ENCODE measurements at regions not wholly inside any gene's neighbourhood (a gene's known extent, or its start where the extent isn't known, plus 50 kb on each side); places are given as distances from the start of the nearest gene placed in this dataset.

DNA sequence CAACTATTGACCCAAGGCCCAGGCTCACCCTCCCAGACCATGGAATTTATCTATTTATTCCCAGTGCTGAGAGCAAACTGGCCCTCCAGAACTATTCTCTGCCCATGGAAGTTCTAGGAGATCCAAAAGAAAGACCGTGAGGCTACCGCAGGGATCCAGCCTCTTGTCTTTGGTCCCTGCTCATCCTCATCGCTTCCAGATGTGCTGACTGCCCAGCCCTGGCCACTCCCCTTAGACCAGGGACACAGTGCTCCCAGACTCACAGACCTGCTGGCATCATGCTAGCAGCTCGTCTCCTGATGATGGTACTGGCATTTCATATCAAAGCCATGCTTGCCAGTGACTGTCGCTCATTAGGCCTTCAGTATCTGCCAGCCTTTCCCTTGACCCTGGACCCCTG lies 405.7 kb upstream of the PPP2R3A start:
- TF ChIP-seq, protein P1, sequence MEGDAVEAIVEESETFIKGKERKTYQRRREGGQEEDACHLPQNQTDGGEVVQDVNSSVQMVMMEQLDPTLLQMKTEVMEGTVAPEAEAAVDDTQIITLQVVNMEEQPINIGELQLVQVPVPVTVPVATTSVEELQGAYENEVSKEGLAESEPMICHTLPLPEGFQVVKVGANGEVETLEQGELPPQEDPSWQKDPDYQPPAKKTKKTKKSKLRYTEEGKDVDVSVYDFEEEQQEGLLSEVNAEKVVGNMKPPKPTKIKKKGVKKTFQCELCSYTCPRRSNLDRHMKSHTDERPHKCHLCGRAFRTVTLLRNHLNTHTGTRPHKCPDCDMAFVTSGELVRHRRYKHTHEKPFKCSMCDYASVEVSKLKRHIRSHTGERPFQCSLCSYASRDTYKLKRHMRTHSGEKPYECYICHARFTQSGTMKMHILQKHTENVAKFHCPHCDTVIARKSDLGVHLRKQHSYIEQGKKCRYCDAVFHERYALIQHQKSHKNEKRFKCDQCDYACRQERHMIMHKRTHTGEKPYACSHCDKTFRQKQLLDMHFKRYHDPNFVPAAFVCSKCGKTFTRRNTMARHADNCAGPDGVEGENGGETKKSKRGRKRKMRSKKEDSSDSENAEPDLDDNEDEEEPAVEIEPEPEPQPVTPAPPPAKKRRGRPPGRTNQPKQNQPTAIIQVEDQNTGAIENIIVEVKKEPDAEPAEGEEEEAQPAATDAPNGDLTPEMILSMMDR (conservative IDR thresholded peaks at IDR 0.05; ENCODE audit: low read length): no peak
- no peak for TF ChIP-seq EZH2phosphoT487 (IDR thresholded peaks at IDR 0.05; ENCODE audit: borderline replicate concordance)
- Histone ChIP-seq H3F3A (ENCODE audit: low read depth) (no peaks in the 10 kb centered on the region), H3K79me2 (ENCODE audit: insufficient read depth, low read length) (no peaks in the 10 kb centered on the region), H3K36me3 (ENCODE audit: insufficient read depth, low read length) (no peaks in the 10 kb centered on the region), H3K4me3 (ENCODE audit: low read length, poor library complexity, severe bottlenecking) (no peak overlapping the region), H2AFZ (ENCODE audit: low read length) (no peak overlapping the region), H3K9me2 (replicated peaks; ENCODE audit: low read depth, low read length) (no peaks in the 10 kb centered on the region), H3K4me2 (ENCODE audit: low read depth, low read length, poor library complexity, severe bottlenecking) (no peak overlapping the region), H3K9ac (ENCODE audit: low read depth, low read length, poor library complexity, severe bottlenecking) (no peak overlapping the region), H4K20me1 (ENCODE audit: insufficient read depth, low read length, poor library complexity, severe bottlenecking) (no peaks in the 10 kb centered on the region), H3K4me1 (ENCODE audit: insufficient read depth, low read length, poor library complexity, severe bottlenecking) (no peaks in the 10 kb centered on the region), H3K27me3 (ENCODE audit: insufficient read depth, low read length, poor library complexity, severe bottlenecking) (no peaks in the 10 kb centered on the region), H3K9me3 (ENCODE audit: insufficient read depth, low read depth, low read length) (no peaks in the 10 kb centered on the region)

DNA sequence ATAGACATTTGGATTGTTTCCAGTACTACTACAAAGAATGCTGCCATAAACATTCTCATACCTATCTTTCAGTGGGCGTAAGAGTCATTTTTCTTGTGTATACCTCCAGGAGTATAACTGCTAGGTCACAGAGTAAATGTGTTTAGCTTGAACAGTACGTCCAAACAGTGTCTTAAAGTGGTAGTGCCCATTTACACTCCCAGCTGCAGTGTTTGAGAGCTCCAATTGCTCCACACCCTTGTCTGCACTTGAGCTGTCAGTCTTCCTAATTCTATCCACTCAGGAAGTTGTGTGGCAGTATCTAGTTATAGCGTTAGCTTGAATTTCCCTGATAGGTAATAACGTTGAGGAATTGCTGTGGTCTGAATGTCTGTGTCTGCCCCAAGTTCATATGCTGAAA lies 404.7 kb upstream of the PPP2R3A start:
- Histone ChIP-seq H3K9me3 (ENCODE audit: insufficient read depth, low read depth, low read length) (no peaks in the 10 kb centered on the region), H3K9ac (ENCODE audit: low read depth, low read length, poor library complexity, severe bottlenecking) (no peak overlapping the region)
- TF ChIP-seq EZH2phosphoT487 (IDR thresholded peaks at IDR 0.05; ENCODE audit: borderline replicate concordance): no peak
- TF ChIP-seq, protein P1 (conservative IDR thresholded peaks at IDR 0.05; ENCODE audit: low read length): no peak

DNA sequence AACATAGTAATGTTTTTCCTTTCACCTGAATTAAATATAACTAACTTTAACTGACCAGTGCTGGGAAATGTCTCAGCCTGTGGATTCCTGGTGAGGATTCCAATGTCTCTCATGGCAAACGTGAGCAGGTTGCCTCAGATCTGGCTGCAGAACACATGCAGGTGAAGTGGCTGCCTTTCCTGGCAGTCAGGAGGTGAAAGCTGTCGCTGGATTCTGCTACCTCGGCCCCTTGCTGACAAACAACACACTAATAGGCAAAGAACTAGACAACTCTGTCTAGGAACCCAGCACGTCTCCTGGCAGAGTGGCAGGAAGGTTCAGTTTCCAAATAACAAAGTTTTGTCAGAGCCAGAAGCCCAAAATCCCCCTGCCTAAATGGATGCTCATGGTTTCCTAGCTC lies 400.8 kb upstream of the PPP2R3A start:
- Histone ChIP-seq H4K20me1 (ENCODE audit: insufficient read depth, low read length, poor library complexity, severe bottlenecking) (no peaks in the 10 kb centered on the region), H2AFZ (ENCODE audit: low read length) (no peak overlapping the region), H3K9ac (ENCODE audit: low read depth, low read length, poor library complexity, severe bottlenecking) (no peak overlapping the region), H3K9me2 (replicated peaks; ENCODE audit: low read depth, low read length) (no peaks in the 10 kb centered on the region), H3K27me3 (ENCODE audit: insufficient read depth, low read length, poor library complexity, severe bottlenecking) (no peaks in the 10 kb centered on the region), H3K4me1 (ENCODE audit: insufficient read depth, low read length, poor library complexity, severe bottlenecking) (no peaks in the 10 kb centered on the region), H3K79me2 (ENCODE audit: insufficient read depth, low read length) (no peaks in the 10 kb centered on the region), H3K4me3 (ENCODE audit: low read length, poor library complexity, severe bottlenecking) (no peak overlapping the region), H3K36me3 (ENCODE audit: insufficient read depth, low read length) (no peaks in the 10 kb centered on the region), H3K4me2 (ENCODE audit: low read depth, low read length, poor library complexity, severe bottlenecking) (no peak overlapping the region), H3K9me3 (ENCODE audit: insufficient read depth, low read depth, low read length) (no peaks in the 10 kb centered on the region), H3F3A (ENCODE audit: low read depth) (no peaks in the 10 kb centered on the region)
- TF ChIP-seq EZH2phosphoT487 (IDR thresholded peaks at IDR 0.05; ENCODE audit: borderline replicate concordance): no peak
- TF ChIP-seq, protein P1 (conservative IDR thresholded peaks at IDR 0.05; ENCODE audit: low read length): no peak

More for the DNA sequence above, 404.7 kb upstream of the PPP2R3A start:
- H3K9me2 ChIP-seq (replicated peaks; ENCODE audit: low read depth, low read length): no peaks in the 10 kb centered on the region
- no peaks in the 10 kb centered on the region for H4K20me1 ChIP-seq (ENCODE audit: insufficient read depth, low read length, poor library complexity, severe bottlenecking)
- no peaks in the 10 kb centered on the region for H3F3A ChIP-seq (ENCODE audit: low read depth)
- no peak overlapping the region for H3K4me2 ChIP-seq (ENCODE audit: low read depth, low read length, poor library complexity, severe bottlenecking)
- no peaks in the 10 kb centered on the region for H3K79me2 ChIP-seq (ENCODE audit: insufficient read depth, low read length)
- no peak overlapping the region for H3K4me3 ChIP-seq (ENCODE audit: low read length, poor library complexity, severe bottlenecking)
- no peaks in the 10 kb centered on the region for H3K36me3 ChIP-seq (ENCODE audit: insufficient read depth, low read length)
- no peak overlapping the region for H2AFZ ChIP-seq (ENCODE audit: low read length)
- H3K27me3 ChIP-seq (ENCODE audit: insufficient read depth, low read length, poor library complexity, severe bottlenecking): no peaks in the 10 kb centered on the region
- H3K4me1 ChIP-seq (ENCODE audit: insufficient read depth, low read length, poor library complexity, severe bottlenecking): no peaks in the 10 kb centered on the region

All from Loucy (cell line).